ENCODE measurements at regions not wholly inside any gene's neighbourhood (a gene's known extent, or its start where the extent isn't known, plus 50 kb on each side); places are given as distances from the start of the nearest gene placed in this dataset.

DNA sequence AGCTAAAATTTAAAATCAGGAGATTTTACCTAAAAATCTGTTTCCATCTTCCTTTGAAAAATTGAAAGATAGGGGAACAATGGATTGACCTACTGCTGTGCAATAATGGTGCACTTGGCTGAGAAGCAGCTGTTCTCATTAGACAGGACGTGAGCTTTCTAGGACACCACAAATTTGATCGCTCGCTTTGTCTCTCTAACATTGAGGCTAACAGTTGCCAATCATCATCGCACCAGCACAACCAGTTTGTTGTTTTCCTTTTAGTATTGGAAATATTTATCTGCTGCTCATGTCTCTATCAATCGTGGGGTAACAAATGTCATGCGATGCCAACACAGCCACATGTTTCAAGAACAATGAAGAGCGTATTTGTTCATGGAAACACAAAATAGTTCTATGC lies 228.8 kb upstream of the P2RY1 start:
- peaks cover 5% of the 10 kb centered on the region; the same call in 1 of the 2 replicates for H3K9me3 ChIP-seq
- no peak overlapping the region for H3K4me2 ChIP-seq
- no peak for TF ChIP-seq Cebpa-rat (IDR thresholded peaks at IDR 0.05)
- no peak overlapping the region for H3K27ac ChIP-seq
- H3K4me3 ChIP-seq: no peak overlapping the region
- no peaks in the 10 kb centered on the region for H4K20me1 ChIP-seq
- H3K9ac ChIP-seq: no peak overlapping the region
- H3K27me3 ChIP-seq: no peaks in the 10 kb centered on the region
- no peaks in the 10 kb centered on the region for H3K36me3 ChIP-seq
- H3K4me1 ChIP-seq: no peaks in the 10 kb centered on the region

DNA sequence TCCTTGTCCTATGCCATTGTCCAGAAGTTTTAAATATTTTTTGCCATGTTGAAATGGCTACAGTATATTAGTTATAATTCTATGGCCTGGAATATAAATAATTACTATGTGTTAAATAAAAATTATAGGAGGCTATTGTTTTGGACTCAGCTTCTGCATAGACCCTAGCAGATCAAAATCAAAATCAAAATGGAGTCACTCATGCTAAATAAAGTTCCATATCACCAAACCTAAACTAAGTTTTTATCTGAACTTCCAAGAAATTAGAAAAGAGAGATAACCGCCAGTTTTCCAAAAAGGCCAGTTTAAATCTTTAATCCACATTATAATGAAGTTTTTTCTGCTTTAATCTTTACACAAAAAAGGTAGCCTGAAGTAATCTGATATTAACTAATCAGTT lies 227.8 kb upstream of the P2RY1 start:
- Histone ChIP-seq H3K9me3 (peaks cover 5% of the 10 kb centered on the region; the same call in 1 of the 2 replicates), H4K20me1 (no peaks in the 10 kb centered on the region), H3K36me3 (no peaks in the 10 kb centered on the region), H3K27ac (no peak overlapping the region), H3K4me2 (no peak overlapping the region), H3K27me3 (no peaks in the 10 kb centered on the region), H3K4me3 (no peak overlapping the region), H3K4me1 (no peaks in the 10 kb centered on the region), H3K9ac (no peak overlapping the region)
- TF ChIP-seq Cebpa-rat (IDR thresholded peaks at IDR 0.05): no peak

- Histone ChIP-seq H4K20me1 (no peaks in the 10 kb centered on the region), H3K27ac (no peak overlapping the region), H3K4me1 (no peaks in the 10 kb centered on the region), H3K36me3 (no peaks in the 10 kb centered on the region), H3K27me3 (no peaks in the 10 kb centered on the region), H3K4me3 (no peak overlapping the region), H3K4me2 (no peak overlapping the region), H3K9me3 (peaks cover 5% of the 10 kb centered on the region; the same call in 1 of the 2 replicates), H3K9ac (no peak overlapping the region)
- TF ChIP-seq Cebpa-rat (IDR thresholded peaks at IDR 0.05): no peak
Measured at GRCh38 chr3:152608696-152609594, 226.0 kb upstream of the P2RY1 start.

- H3K27ac ChIP-seq: no peak overlapping the region
Measured at GRCh38 chr3:152609891-152610290, 225.0 kb upstream of the P2RY1 start.

DNA sequence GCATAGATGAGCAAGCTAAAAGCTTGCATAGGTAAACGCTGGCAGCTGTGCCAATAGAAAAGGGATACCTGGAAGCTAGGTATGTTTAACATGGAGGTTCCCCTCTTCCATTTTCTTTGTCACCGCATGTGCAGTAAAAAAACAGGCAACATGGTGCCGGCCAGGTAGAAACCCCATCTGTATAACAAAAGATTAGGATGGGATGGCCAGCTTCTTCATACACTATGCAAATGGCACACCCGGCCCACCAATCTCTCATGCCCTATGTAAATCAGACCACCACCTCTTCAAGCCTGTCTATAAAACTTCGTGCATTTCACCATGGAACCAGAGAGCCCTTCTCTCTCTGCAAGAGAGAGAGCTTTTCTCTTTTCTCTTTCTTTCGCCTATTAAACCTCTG lies 224.3 kb upstream of the P2RY1 start:
- Histone ChIP-seq H3K27me3 (no peaks in the 10 kb centered on the region), H4K20me1 (no peaks in the 10 kb centered on the region)

More at GRCh38 chr3:152609891-152610290, 225.0 kb upstream of the P2RY1 start:
- H4K20me1 ChIP-seq: no peaks in the 10 kb centered on the region
- no peaks in the 10 kb centered on the region for H3K36me3 ChIP-seq
- H3K27me3 ChIP-seq: no peaks in the 10 kb centered on the region
- no peak overlapping the region for H3K4me2 ChIP-seq
- no peak overlapping the region for H3K4me3 ChIP-seq
- TF ChIP-seq Cebpa-rat (IDR thresholded peaks at IDR 0.05): no peak
- H3K9me3 ChIP-seq: no peaks in the 10 kb centered on the region
- no peak overlapping the region for H3K9ac ChIP-seq
- H3K4me1 ChIP-seq: no peaks in the 10 kb centered on the region

GRCh38 chr3:152611905-152612304 lies 223.0 kb upstream of the P2RY1 start:
- no peaks in the 10 kb centered on the region for H3K27me3 ChIP-seq
- no peaks in the 10 kb centered on the region for H3K4me1 ChIP-seq
- H4K20me1 ChIP-seq: no peaks in the 10 kb centered on the region
- no peak overlapping the region for H3K4me3 ChIP-seq
- no peak overlapping the region for H3K9ac ChIP-seq
- TF ChIP-seq Cebpa-rat (IDR thresholded peaks at IDR 0.05): no peak
- no peak overlapping the region for H3K4me2 ChIP-seq
- no peaks in the 10 kb centered on the region for H3K36me3 ChIP-seq
- no peaks in the 10 kb centered on the region for H3K9me3 ChIP-seq
- no peak overlapping the region for H3K27ac ChIP-seq

More for the DNA sequence above, 224.3 kb upstream of the P2RY1 start:
- H3K9me3 ChIP-seq: no peaks in the 10 kb centered on the region
- no peaks in the 10 kb centered on the region for H3K36me3 ChIP-seq
- H3K9ac ChIP-seq: no peak overlapping the region
- no peak overlapping the region for H3K4me2 ChIP-seq
- no peak overlapping the region for H3K27ac ChIP-seq
- no peak for TF ChIP-seq Cebpa-rat (IDR thresholded peaks at IDR 0.05)
- H3K4me3 ChIP-seq: no peak overlapping the region
- no peaks in the 10 kb centered on the region for H3K4me1 ChIP-seq

DNA sequence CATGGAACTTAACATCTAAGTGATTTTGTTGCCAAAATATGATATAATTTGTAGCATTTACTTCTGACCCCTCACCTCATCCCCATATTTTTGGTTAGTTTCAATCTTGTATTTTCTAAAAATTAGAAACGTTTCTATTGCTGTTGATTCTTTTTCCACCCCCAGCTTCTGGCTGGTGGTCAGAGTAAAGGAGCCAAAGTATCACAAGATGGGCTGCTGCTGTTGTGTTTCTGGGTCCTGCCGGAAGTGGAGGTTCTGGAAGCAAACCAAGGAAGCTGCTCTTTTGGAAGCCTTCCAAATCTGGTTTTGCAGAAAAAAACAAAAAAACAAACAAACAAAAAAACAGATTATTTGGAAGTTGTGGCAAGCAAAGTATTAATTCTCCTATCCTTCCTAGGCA lies 221.1 kb upstream of the P2RY1 start:
- Histone ChIP-seq H4K20me1 (no peaks in the 10 kb centered on the region), H3K9ac (no peak overlapping the region), H3K4me1 (no peaks in the 10 kb centered on the region), H3K36me3 (no peaks in the 10 kb centered on the region), H3K27me3 (no peaks in the 10 kb centered on the region), H3K9me3 (no peaks in the 10 kb centered on the region), H3K27ac (no peak overlapping the region), H3K4me2 (no peak overlapping the region), H3K4me3 (no peak overlapping the region)
- no peak for TF ChIP-seq Cebpa-rat (IDR thresholded peaks at IDR 0.05)

- no peak overlapping the region for H3K4me3 ChIP-seq
- H3K9me3 ChIP-seq: no peaks in the 10 kb centered on the region
- no peak for TF ChIP-seq Cebpa-rat (IDR thresholded peaks at IDR 0.05)
- H3K36me3 ChIP-seq: no peaks in the 10 kb centered on the region
- H3K27me3 ChIP-seq: no peaks in the 10 kb centered on the region
- H3K27ac ChIP-seq: no peak overlapping the region
- no peaks in the 10 kb centered on the region for H3K4me1 ChIP-seq
- no peak overlapping the region for H3K9ac ChIP-seq
- H4K20me1 ChIP-seq: no peaks in the 10 kb centered on the region
- H3K4me2 ChIP-seq: no peak overlapping the region
Measured at GRCh38 chr3:152615681-152616080, 219.2 kb upstream of the P2RY1 start.

GRCh38 chr3:152617609-152618008 lies 217.3 kb upstream of the P2RY1 start:
- H4K20me1 ChIP-seq: no peaks in the 10 kb centered on the region
- no peaks in the 10 kb centered on the region for H3K9me3 ChIP-seq
- H3K36me3 ChIP-seq: no peaks in the 10 kb centered on the region
- no peaks in the 10 kb centered on the region for H3K27me3 ChIP-seq
- H3K27ac ChIP-seq: no peak overlapping the region
- H3K4me3 ChIP-seq: no peak overlapping the region
- H3K4me2 ChIP-seq: no peak overlapping the region
- no peak overlapping the region for H3K9ac ChIP-seq
- H3K4me1 ChIP-seq: no peaks in the 10 kb centered on the region
- no peak for TF ChIP-seq Cebpa-rat (IDR thresholded peaks at IDR 0.05)

- no peaks in the 10 kb centered on the region for H3K4me1 ChIP-seq
- no peak for TF ChIP-seq Cebpa-rat (IDR thresholded peaks at IDR 0.05)
- H3K4me2 ChIP-seq: no peak overlapping the region
Measured at GRCh38 chr3:152618529-152618928, 216.4 kb upstream of the P2RY1 start.

More at GRCh38 chr3:152618529-152618928, 216.4 kb upstream of the P2RY1 start:
- Histone ChIP-seq H3K9me3 (no peaks in the 10 kb centered on the region), H3K27ac (no peak overlapping the region), H3K27me3 (no peaks in the 10 kb centered on the region), H3K36me3 (no peaks in the 10 kb centered on the region), H3K4me3 (no peak overlapping the region), H3K9ac (no peak overlapping the region), H4K20me1 (no peaks in the 10 kb centered on the region)

All from BLaER1 (cell line).